ENCODE measurements at regions not wholly inside any gene's neighbourhood (a gene's known extent, or its start where the extent isn't known, plus 50 kb on each side); places are given as distances from the start of the nearest gene placed in this dataset.
"Not testable (repeated sequence)": the region's sequence is repeated elsewhere in the genome, so short reads cannot be mapped to it uniquely, and the experiment has no call there.

DNA sequence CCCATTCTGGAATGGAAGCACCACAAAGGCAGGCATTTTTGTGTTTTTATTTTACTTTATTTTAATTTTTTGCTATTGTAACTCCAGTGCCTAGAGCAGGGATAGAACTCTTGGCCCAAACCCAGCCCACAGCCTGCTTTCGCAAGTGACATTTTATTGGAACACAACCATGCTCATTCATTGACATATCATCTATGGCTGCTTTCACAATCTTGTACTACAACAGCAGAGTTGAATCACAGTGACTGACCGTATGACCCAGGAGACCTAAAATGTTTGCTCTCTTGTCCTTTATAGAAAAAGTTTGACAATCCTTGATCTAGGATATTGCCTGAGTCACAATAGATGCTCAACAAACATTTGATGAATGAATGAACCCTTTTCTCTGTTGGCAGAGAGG, 83.9 kb upstream of the ATP1A1 start:
- no peak overlapping the region for H3K4me3 ChIP-seq
- TF ChIP-seq, protein P1, sequence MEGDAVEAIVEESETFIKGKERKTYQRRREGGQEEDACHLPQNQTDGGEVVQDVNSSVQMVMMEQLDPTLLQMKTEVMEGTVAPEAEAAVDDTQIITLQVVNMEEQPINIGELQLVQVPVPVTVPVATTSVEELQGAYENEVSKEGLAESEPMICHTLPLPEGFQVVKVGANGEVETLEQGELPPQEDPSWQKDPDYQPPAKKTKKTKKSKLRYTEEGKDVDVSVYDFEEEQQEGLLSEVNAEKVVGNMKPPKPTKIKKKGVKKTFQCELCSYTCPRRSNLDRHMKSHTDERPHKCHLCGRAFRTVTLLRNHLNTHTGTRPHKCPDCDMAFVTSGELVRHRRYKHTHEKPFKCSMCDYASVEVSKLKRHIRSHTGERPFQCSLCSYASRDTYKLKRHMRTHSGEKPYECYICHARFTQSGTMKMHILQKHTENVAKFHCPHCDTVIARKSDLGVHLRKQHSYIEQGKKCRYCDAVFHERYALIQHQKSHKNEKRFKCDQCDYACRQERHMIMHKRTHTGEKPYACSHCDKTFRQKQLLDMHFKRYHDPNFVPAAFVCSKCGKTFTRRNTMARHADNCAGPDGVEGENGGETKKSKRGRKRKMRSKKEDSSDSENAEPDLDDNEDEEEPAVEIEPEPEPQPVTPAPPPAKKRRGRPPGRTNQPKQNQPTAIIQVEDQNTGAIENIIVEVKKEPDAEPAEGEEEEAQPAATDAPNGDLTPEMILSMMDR (IDR thresholded peaks at IDR 0.05; ENCODE audit: low read depth, low read length): no peak
- peaks cover 8% of the 10 kb centered on the region for H3K4me1 ChIP-seq (ENCODE audit: low read depth)
- no peak overlapping the region for H3K27ac ChIP-seq
- H3K9me3 ChIP-seq (ENCODE audit: low read depth): no peaks in the 10 kb centered on the region
- no peaks in the 10 kb centered on the region for H3K36me3 ChIP-seq
- H3K27me3 ChIP-seq: peaks cover 3% of the 10 kb centered on the region
- peak in 1 of 2 donors; percentile 9 for DNase-seq (ENCODE audit: low read depth in 1 of 2, low spot score in 1 of 2)

- Histone ChIP-seq H3K27me3 (peaks cover 3% of the 10 kb centered on the region), H3K36me3 (no peaks in the 10 kb centered on the region), H3K27ac (no peak overlapping the region), H3K4me3 (no peak overlapping the region), H3K9me3 (ENCODE audit: low read depth) (no peaks in the 10 kb centered on the region), H3K4me1 (ENCODE audit: low read depth) (peaks cover 8% of the 10 kb centered on the region)
- TF ChIP-seq, protein P1 (IDR thresholded peaks at IDR 0.05; ENCODE audit: low read depth, low read length): no peak
- no peak for DNase-seq (ENCODE audit: low read depth in 1 of 2, low spot score in 1 of 2)
Measured at GRCh38 chr1:116290085-116290705, 82.8 kb upstream of the ATP1A1 start.

DNA sequence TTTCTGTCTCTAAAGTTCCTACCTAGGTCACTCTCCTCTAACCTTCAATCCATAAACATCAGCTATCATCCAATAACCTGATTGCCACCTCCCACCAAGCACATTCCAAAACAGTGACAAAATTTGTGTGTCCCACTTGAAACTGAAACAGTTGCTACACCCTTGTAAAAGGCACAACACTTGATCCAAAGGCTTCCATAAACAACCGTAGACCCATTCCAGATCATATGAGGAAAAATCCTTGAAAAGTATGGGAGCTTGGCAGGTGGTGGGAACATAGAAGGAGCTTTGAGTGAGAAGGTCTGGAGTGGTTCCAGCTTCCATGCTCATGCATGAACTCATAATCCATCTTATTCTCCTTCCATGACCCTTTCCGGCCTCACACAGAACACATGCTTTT, 82.0 kb upstream of the ATP1A1 start:
- no peak overlapping the region for H3K4me3 ChIP-seq
- no peaks in the 10 kb centered on the region for H3K9me3 ChIP-seq (ENCODE audit: low read depth)
- H3K27me3 ChIP-seq: peaks cover 3% of the 10 kb centered on the region
- H3K36me3 ChIP-seq: no peaks in the 10 kb centered on the region
- TF ChIP-seq, protein P1 (IDR thresholded peaks at IDR 0.05; ENCODE audit: low read depth, low read length): no peak
- DNase-seq (ENCODE audit: low read depth in 1 of 2, low spot score in 1 of 2): no peak
- H3K27ac ChIP-seq: no peak overlapping the region
- peaks cover 7% of the 10 kb centered on the region for H3K4me1 ChIP-seq (ENCODE audit: low read depth)

DNA sequence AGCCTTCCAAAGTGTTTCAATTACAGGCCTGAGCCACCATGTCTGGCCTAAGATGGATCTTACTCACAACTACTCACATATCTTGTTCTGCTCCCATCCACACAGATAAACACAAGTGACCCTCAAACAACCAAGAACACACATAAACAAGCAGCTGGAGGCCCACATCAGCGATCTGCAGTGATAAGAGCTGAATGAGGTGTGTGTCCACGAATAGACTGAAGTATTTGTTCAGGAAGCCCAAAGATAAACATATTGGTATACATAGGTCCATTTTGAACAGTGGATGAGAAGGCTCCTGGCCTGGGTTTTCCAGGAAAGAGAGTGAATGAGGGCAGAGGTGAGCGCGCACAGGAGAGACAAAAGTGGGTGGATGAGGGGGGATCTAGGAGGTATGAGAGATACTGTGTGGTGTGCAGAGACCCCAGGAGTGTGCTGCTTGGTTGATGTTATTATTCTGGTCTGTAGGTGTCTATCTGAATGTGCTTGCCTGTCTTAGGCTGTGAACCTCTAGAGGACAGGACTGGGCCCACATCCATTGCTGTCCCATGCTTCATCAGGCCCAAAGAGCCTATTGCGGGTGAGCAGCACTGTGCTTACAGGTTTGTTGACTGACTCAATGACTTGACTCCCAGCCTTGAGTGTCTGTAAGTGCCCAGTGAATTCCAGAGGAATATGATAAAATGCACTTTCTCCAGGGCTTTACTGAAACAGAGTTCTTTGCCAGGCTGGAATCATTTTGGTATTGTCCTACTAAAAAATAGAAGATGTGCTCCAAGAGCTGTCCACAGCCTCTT, 79.9 kb upstream of the ATP1A1 start:
- Histone ChIP-seq H3K9me3 (ENCODE audit: low read depth) (no peaks in the 10 kb centered on the region), H3K36me3 (no peaks in the 10 kb centered on the region), H3K4me3 (no peak overlapping the region), H3K27me3 (peaks cover 3% of the 10 kb centered on the region), H3K4me1 (ENCODE audit: low read depth) (no peaks in the 10 kb centered on the region), H3K27ac (no peak overlapping the region)
- DNase-seq (ENCODE audit: low read depth in 1 of 2, low spot score in 1 of 2): no peak
- TF ChIP-seq, protein P1 (IDR thresholded peaks at IDR 0.05; ENCODE audit: low read depth, low read length): no peak

DNA sequence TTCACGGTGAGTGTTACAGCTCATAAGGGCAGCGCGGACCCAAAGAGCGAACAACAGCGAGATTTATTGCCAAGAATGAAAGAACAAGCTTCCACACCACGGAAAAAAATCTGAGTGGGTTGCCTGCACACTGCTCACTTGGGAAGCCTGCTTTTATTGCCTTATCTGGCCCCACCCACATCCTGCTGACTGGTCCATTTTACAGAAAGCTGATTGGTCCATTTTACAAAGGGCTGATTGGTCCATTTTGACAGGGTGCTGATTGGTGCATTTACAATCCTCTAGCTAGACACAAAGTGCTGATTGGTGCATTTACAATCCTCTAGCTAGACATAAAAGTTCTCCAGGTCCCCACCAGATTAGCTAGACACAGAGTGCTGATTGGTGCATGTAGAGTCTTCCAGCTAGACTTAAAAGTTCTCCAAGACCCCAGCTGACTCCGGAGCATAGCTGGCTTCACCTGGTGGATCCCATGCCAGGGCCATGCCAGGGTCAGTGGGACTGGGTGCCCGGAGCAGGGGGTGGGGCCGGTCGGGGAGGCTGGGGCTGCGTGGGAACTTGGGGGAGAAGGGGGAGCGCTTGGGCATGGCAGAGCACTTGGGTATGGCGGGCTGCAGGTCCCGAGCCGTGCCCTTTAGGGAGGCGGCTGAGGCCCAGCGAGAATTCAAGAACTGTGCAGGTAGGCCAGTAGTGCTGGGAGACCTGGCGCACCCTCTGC, 75.4 kb upstream of the ATP1A1 start:
- no peaks in the 10 kb centered on the region for H3K36me3 ChIP-seq
- no peaks in the 10 kb centered on the region for H3K9me3 ChIP-seq (ENCODE audit: low read depth)
- no peak overlapping the region for H3K4me3 ChIP-seq
- no peak for DNase-seq (ENCODE audit: low read depth in 1 of 2, low spot score in 1 of 2)
- no peaks in the 10 kb centered on the region for H3K27me3 ChIP-seq
- no peak overlapping the region for H3K27ac ChIP-seq
- no peaks in the 10 kb centered on the region for H3K4me1 ChIP-seq (ENCODE audit: low read depth)
- TF ChIP-seq, protein P1 (IDR thresholded peaks at IDR 0.05; ENCODE audit: low read depth, low read length): no peak

DNA sequence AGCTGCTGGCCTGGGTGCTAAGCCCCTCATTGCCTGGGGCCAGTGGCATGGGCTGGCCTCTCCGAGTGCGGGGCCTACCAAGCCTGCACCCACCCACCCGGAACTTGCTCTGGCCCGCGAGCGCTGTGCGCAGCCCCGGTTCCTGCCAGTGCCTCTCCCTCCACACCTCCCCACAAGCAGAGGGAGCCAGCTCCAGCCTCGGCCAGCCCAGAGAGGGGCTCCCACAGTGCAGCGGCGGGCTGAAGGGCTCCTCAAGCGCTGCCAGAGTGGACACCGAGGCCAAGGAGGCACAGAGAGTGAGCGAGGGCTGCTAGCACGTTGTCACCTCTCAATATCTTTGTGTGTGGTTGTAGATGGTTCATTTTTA, 74.8 kb upstream of the ATP1A1 start:
- not testable (repeated sequence) for H3K36me3 ChIP-seq; H3K9me3 ChIP-seq (ENCODE audit: low read depth); H3K27ac ChIP-seq; H3K27me3 ChIP-seq; H3K4me1 ChIP-seq (ENCODE audit: low read depth); H3K4me3 ChIP-seq; DNase-seq (ENCODE audit: low read depth in 1 of 2, low spot score in 1 of 2)
